Natural killer cell (primary cell): ENCODE measurements at regions not wholly inside any gene's neighbourhood (a gene's known extent, or its start where the extent isn't known, plus 50 kb on each side); places are given as distances from the start of the nearest gene placed in this dataset.

Source experiments
- ATAC-seq, 3 donors: fragments of 150-1000 bp in 2 of 3; fragments of 200-7000 bp in 1 of 3; cut with Tn5 transposase; 1 replicate in 1 of 3; 2 replicates in 2 of 3; pipeline ENCODE4 v1.10.0; 2021; ENCODE audit warnings: mild to moderate bottlenecking in 2 of 3, moderate library complexity in 2 of 3
- DNase-seq, 2 donors: peaks; one replicate each; pipeline versions ENCODE4 v3.0.0 to v3.0.0-alpha.2; 2013 to 2021; ENCODE audit warnings: mixed read lengths in 1 of 2
- H3K27ac ChIP-seq: one replicate; pipeline ENCODE4 v1.5.1; 2013; ENCODE audit warnings: mild to moderate bottlenecking, low read length
- H3K27me3 ChIP-seq: one replicate; pipeline ENCODE4 v1.6.1; 2013; ENCODE audit warnings: low read length; ENCODE audit not compliant: control insufficient read depth, insufficient read depth
- H3K36me3 ChIP-seq: one replicate; pipeline ENCODE4 v1.6.1; 2013; ENCODE audit warnings: low read length; ENCODE audit not compliant: control insufficient read depth, insufficient read depth
- H3K4me1 ChIP-seq: one replicate; pipeline ENCODE4 v1.6.1; 2013; ENCODE audit warnings: low read length; ENCODE audit not compliant: control insufficient read depth, insufficient read depth
- H3K4me3 ChIP-seq: one replicate; pipeline ENCODE4 v1.5.1; 2013; ENCODE audit warnings: low read length
- H3K9me3 ChIP-seq: one replicate; pipeline ENCODE4 v1.6.1; 2013; ENCODE audit warnings: low read length; ENCODE audit not compliant: control insufficient read depth, insufficient read depth
- H3K27ac Mint-ChIP-seq, 2 donors: one replicate each; pipeline ENCODE4 v1.8.0; 2022; ENCODE audit warnings: mild to moderate bottlenecking in 2 of 2, mixed read lengths in 2 of 2, moderate library complexity in 1 of 2
- H3K27me3 Mint-ChIP-seq, 2 donors: one replicate each; pipeline ENCODE4 v1.8.0; 2022; ENCODE audit warnings: low read depth in 2 of 2, mixed read lengths in 2 of 2
- H3K36me3 Mint-ChIP-seq: one replicate; pipeline ENCODE4 v1.8.0; 2022; ENCODE audit warnings: mixed read lengths
- H3K4me1 Mint-ChIP-seq, 2 donors: one replicate each; pipeline ENCODE4 v1.8.0; 2022; ENCODE audit warnings: mixed read lengths in 2 of 2
- H3K4me3 Mint-ChIP-seq: one replicate; pipeline ENCODE4 v1.8.0; 2022; ENCODE audit warnings: mild to moderate bottlenecking, moderate library complexity, mixed read lengths
- H3K9me3 Mint-ChIP-seq, 2 donors: one replicate each; pipeline ENCODE4 v1.8.0; 2022; ENCODE audit warnings: mixed read lengths in 2 of 2
- WGBS: methylation state at CpG from one replicate; pipeline ENCODE4 v1.1.7; 2013; ENCODE audit warnings: missing lambda C conversion rate; ENCODE audit not compliant: insufficient coverage; 5-methylcytosine and 5-hydroxymethylcytosine counted together
- intact Hi-C: fragments of 100-400 bp; cut with micrococcal nuclease; formaldehyde crosslinking; loops from one replicate; pipeline ENCODE4 v1.14.2; 2022
- TF ChIP-seq, protein P1 (sequence below): fragments of 200-600 bp; IDR thresholded peaks from one replicate; pipeline ENCODE4 v1.8.0; 2022; ENCODE audit warnings: antibody characterized with exemption

GRCh38 chrX:10034740-10035260, 67.6 kb downstream of the CLDN34 start:
- Histone ChIP-seq H3K4me3 (no peak overlapping the region), H3K27ac (no peak overlapping the region), H3K27me3 (no peaks in the 10 kb centered on the region), H3K4me1 (peaks cover 10% of the 10 kb centered on the region), H3K9me3 (no peaks in the 10 kb centered on the region), H3K36me3 (no peaks in the 10 kb centered on the region)
- H3K4me3 Mint-ChIP-seq = no peak overlapping the region
- no peaks in the 10 kb centered on the region for H3K36me3 Mint-ChIP-seq
- H3K27me3 Mint-ChIP-seq = no peaks in the 10 kb centered on the region
- H3K27ac Mint-ChIP-seq = no peak overlapping the region
- WGBS = 78% methylated on average over 6 of the region's 8 CpGs
- peaks cover 14 to 23% of the 10 kb centered on the region in 2 donors for H3K4me1 Mint-ChIP-seq
- intact Hi-C loops = no loop called here
- no peak for ATAC-seq
- no peaks in the 10 kb centered on the region for H3K9me3 Mint-ChIP-seq
- no peak for DNase-seq
- TF ChIP-seq, protein P1, sequence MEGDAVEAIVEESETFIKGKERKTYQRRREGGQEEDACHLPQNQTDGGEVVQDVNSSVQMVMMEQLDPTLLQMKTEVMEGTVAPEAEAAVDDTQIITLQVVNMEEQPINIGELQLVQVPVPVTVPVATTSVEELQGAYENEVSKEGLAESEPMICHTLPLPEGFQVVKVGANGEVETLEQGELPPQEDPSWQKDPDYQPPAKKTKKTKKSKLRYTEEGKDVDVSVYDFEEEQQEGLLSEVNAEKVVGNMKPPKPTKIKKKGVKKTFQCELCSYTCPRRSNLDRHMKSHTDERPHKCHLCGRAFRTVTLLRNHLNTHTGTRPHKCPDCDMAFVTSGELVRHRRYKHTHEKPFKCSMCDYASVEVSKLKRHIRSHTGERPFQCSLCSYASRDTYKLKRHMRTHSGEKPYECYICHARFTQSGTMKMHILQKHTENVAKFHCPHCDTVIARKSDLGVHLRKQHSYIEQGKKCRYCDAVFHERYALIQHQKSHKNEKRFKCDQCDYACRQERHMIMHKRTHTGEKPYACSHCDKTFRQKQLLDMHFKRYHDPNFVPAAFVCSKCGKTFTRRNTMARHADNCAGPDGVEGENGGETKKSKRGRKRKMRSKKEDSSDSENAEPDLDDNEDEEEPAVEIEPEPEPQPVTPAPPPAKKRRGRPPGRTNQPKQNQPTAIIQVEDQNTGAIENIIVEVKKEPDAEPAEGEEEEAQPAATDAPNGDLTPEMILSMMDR = no peak

- Mint-ChIP-seq H3K9me3 (no peaks in the 10 kb centered on the region), H3K27me3 (no peaks in the 10 kb centered on the region), H3K27ac (no peak overlapping the region), H3K36me3 (no peaks in the 10 kb centered on the region), H3K4me3 (no peak overlapping the region), H3K4me1 (peaks cover 8 to 16% of the 10 kb centered on the region in 2 donors)
- ATAC-seq = no peak
- H3K36me3 ChIP-seq = no peaks in the 10 kb centered on the region
- WGBS = 95% methylated on average over 6 of the region's 6 CpGs
- TF ChIP-seq, protein P1 = no peak
- no peaks in the 10 kb centered on the region for H3K27me3 ChIP-seq
- intact Hi-C loops = no loop called here
- H3K4me3 ChIP-seq = no peak overlapping the region
- DNase-seq = no peak
- no peak overlapping the region for H3K27ac ChIP-seq
- no peaks in the 10 kb centered on the region for H3K9me3 ChIP-seq
- no peaks in the 10 kb centered on the region for H3K4me1 ChIP-seq
Observed at GRCh38 chrX:10038585-10038984, 71.4 kb downstream of the CLDN34 start.

- no peaks in the 10 kb centered on the region for H3K27me3 ChIP-seq
- TF ChIP-seq, protein P1 = no peak
- Mint-ChIP-seq H3K36me3 (no peaks in the 10 kb centered on the region), H3K27me3 (no peaks in the 10 kb centered on the region), H3K4me3 (no peak overlapping the region), H3K9me3 (no peaks in the 10 kb centered on the region), H3K4me1 (peaks cover 3 to 5% of the 10 kb centered on the region in 2 donors), H3K27ac (no peak overlapping the region)
- 95% methylated on average over 8 of the region's 12 CpGs for WGBS
- no peaks in the 10 kb centered on the region for H3K36me3 ChIP-seq
- intact Hi-C loops = no loop called here
- H3K9me3 ChIP-seq = no peaks in the 10 kb centered on the region
- H3K4me1 ChIP-seq = no peaks in the 10 kb centered on the region
- H3K27ac ChIP-seq = no peak overlapping the region
- no peak for DNase-seq
- no peak for ATAC-seq
- no peak overlapping the region for H3K4me3 ChIP-seq
Observed at GRCh38 chrX:10039821-10040793, 72.9 kb downstream of the CLDN34 start.
